ENCODE measurements at regions not wholly inside any gene's neighbourhood (a gene's known extent, or its start where the extent isn't known, plus 50 kb on each side); places are given as distances from the start of the nearest gene placed in this dataset.

- Histone ChIP-seq H4K20me1 (ENCODE audit: low read depth, low read length) (no peaks in the 10 kb centered on the region), H2AFZ (ENCODE audit: low read depth, low read length, severe bottlenecking) (no peak overlapping the region), H3K27ac (ENCODE audit: low read depth, low read length) (no peak overlapping the region), H3K36me3 (ENCODE audit: low read length) (no peaks in the 10 kb centered on the region), H3K27me3 (ENCODE audit: low read length) (no peaks in the 10 kb centered on the region), H3K4me3 (ENCODE audit: insufficient read depth, low read length, poor library complexity, severe bottlenecking) (no peak overlapping the region), H3K9me3 (ENCODE audit: insufficient read depth, low read length) (no peaks in the 10 kb centered on the region), H3F3A (ENCODE audit: insufficient read depth) (no peaks in the 10 kb centered on the region), H3K9me2 (replicated peaks; ENCODE audit: insufficient read depth, low read length) (peaks cover 4% of the 10 kb centered on the region; the same call in 1 of the 2 replicates), H3K4me2 (ENCODE audit: low read depth, low read length, poor library complexity, severe bottlenecking) (no peak overlapping the region), H3K9ac (ENCODE audit: low read length) (no peak overlapping the region), H3K79me2 (ENCODE audit: insufficient read depth, low read length) (no peaks in the 10 kb centered on the region)
- TF ChIP-seq CTCF (IDR thresholded peaks at IDR 0.05; ENCODE audit: insufficient read depth, low read length, poor library complexity, severe bottlenecking) = no peak
- TF ChIP-seq EZH2phosphoT487 (conservative IDR thresholded peaks at IDR 0.05; ENCODE audit: low read length) = no peak
Measured at GRCh38 chr4:156344397-156344796, 390.7 kb upstream of the CTSO start.

- TF ChIP-seq EZH2phosphoT487 (conservative IDR thresholded peaks at IDR 0.05; ENCODE audit: low read length) (no peak), CTCF (IDR thresholded peaks at IDR 0.05; ENCODE audit: insufficient read depth, low read length, poor library complexity, severe bottlenecking) (no peak)
- Histone ChIP-seq H2AFZ (ENCODE audit: low read depth, low read length, severe bottlenecking) (no peak overlapping the region), H3K36me3 (ENCODE audit: low read length) (no peaks in the 10 kb centered on the region), H3K9me3 (ENCODE audit: insufficient read depth, low read length) (no peaks in the 10 kb centered on the region), H3K27me3 (ENCODE audit: low read length) (no peaks in the 10 kb centered on the region), H3K4me2 (ENCODE audit: low read depth, low read length, poor library complexity, severe bottlenecking) (no peak overlapping the region), H3K9ac (ENCODE audit: low read length) (no peak overlapping the region), H3K79me2 (ENCODE audit: insufficient read depth, low read length) (no peaks in the 10 kb centered on the region), H3K9me2 (replicated peaks; ENCODE audit: insufficient read depth, low read length) (peaks cover 4% of the 10 kb centered on the region; the same call in 1 of the 2 replicates), H4K20me1 (ENCODE audit: low read depth, low read length) (no peaks in the 10 kb centered on the region), H3K27ac (ENCODE audit: low read depth, low read length) (no peak overlapping the region), H3F3A (ENCODE audit: insufficient read depth) (no peaks in the 10 kb centered on the region), H3K4me3 (ENCODE audit: insufficient read depth, low read length, poor library complexity, severe bottlenecking) (no peak overlapping the region)
Measured at GRCh38 chr4:156336511-156336910, 382.8 kb upstream of the CTSO start.

- no peak overlapping the region for H3K4me2 ChIP-seq (ENCODE audit: low read depth, low read length, poor library complexity, severe bottlenecking)
- no peaks in the 10 kb centered on the region for H3K27me3 ChIP-seq (ENCODE audit: low read length)
- H3K9me3 ChIP-seq (ENCODE audit: insufficient read depth, low read length) = no peaks in the 10 kb centered on the region
- no peak overlapping the region for H3K27ac ChIP-seq (ENCODE audit: low read depth, low read length)
- no peak overlapping the region for H3K9ac ChIP-seq (ENCODE audit: low read length)
- peaks cover 4% of the 10 kb centered on the region; the same call in 1 of the 2 replicates for H3K9me2 ChIP-seq (replicated peaks; ENCODE audit: insufficient read depth, low read length)
- H4K20me1 ChIP-seq (ENCODE audit: low read depth, low read length) = no peaks in the 10 kb centered on the region
- no peak for TF ChIP-seq CTCF (IDR thresholded peaks at IDR 0.05; ENCODE audit: insufficient read depth, low read length, poor library complexity, severe bottlenecking)
- TF ChIP-seq EZH2phosphoT487 (conservative IDR thresholded peaks at IDR 0.05; ENCODE audit: low read length) = no peak
- H3K79me2 ChIP-seq (ENCODE audit: insufficient read depth, low read length) = no peaks in the 10 kb centered on the region
- H2AFZ ChIP-seq (ENCODE audit: low read depth, low read length, severe bottlenecking) = no peak overlapping the region
- no peaks in the 10 kb centered on the region for H3K36me3 ChIP-seq (ENCODE audit: low read length)
- H3F3A ChIP-seq (ENCODE audit: insufficient read depth) = no peaks in the 10 kb centered on the region
- H3K4me3 ChIP-seq (ENCODE audit: insufficient read depth, low read length, poor library complexity, severe bottlenecking) = no peak overlapping the region
Measured at GRCh38 chr4:156335721-156336120, 382.1 kb upstream of the CTSO start.
